HG03521 (cell line): ENCODE measurements at regions not wholly inside any gene's neighbourhood (a gene's known extent, or its start where the extent isn't known, plus 50 kb on each side); places are given as distances from the start of the nearest gene placed in this dataset.
"Not testable (repeated sequence)": the region's sequence is repeated elsewhere in the genome, so short reads cannot be mapped to it uniquely, and the experiment has no call there.

ENCODE experiments used
- ATAC-seq: cut with Tn5 transposase; IDR thresholded peaks from one replicate; pipeline ENCODE4 v1.9.1; 2021; ENCODE audit warnings: mild to moderate bottlenecking, moderate library complexity; ENCODE audit not compliant: unreplicated experiment

DNA sequence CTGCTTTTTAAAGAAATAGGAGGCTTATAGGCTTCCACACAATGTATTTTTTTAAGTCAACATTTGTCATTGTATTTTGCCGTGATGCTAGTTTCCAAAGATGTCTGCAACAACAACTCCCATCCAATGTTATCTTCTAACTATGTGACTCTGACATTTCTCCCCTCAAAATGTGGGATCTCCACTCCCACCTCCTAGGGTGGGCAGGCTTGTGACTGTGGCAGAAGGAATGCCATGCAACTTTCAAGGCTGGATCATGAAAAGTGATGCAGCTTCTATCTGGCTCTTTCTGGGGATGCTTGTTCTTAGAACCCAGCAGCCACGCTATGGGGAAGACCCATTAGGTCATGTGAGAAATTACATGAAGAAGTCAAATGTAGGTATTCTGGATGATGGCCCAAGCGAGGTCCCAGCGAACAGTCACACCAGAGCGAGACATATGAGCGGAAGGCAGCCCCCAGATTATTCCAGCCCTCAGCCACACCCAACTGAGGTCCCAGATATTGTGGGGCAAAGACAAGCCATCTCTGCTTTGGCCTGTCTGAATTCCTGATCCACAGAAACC lies 124.3 kb downstream of the BDH1 start:
- no peak for ATAC-seq

DNA sequence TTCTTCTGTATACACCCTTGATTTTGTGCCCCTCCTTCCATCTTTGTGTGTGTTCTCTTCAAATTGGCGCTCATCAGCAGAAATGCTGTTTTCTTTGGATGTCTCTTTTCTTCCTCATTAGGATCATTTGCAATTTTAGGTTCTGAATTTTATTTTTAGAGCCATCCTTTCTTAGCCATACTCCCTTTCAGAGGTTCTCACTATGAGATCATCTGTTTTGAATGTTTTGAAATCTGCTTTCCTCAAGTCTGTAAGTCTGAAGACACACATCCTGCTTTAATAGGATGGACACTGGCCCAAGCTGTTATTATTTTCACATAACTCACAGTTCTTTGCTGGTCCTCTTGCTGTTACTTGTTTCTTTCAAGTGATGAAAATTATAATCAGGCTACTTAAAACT lies 124.8 kb downstream of the BDH1 start:
- ATAC-seq: no peak

DNA sequence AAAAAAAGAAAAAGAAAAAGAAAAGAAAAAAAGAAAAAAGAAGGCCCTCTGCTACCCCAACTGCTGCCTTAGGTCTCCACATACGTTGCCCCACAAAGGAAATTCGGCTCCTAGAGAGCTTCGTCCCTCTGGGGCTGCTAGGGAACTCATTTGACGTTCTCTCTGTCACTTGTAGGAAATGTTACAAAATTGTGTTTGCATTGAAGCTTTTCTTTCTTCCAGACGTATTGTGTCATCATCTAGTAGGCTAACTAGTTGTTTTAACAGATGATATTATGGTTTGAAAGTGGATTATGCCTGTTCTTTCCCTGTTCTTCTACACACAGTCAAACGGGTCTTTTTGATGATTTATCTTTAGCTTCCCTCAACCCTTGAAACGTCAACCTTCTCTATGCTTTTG lies 125.3 kb downstream of the BDH1 start:
- no peak for ATAC-seq

DNA sequence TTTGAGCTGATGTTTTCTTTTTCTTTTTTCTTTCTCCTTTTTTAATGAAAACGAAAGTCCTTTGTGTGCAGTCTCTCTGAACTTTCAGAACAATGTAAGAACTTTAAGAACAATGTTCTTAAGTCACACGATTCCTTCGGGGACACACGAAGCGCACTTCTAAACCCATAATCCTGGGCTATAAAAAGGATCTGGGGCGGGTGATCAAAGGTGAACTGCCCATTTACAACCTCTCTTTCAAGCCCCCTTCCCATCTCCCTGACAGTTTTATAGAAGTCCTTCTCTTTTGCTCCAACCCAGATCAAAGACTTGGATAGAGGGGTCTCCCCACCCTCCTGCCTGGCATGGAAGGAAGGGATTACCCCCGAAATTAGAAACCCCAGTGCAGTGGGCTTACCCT lies 126.8 kb downstream of the BDH1 start:
- ATAC-seq: no peak

DNA sequence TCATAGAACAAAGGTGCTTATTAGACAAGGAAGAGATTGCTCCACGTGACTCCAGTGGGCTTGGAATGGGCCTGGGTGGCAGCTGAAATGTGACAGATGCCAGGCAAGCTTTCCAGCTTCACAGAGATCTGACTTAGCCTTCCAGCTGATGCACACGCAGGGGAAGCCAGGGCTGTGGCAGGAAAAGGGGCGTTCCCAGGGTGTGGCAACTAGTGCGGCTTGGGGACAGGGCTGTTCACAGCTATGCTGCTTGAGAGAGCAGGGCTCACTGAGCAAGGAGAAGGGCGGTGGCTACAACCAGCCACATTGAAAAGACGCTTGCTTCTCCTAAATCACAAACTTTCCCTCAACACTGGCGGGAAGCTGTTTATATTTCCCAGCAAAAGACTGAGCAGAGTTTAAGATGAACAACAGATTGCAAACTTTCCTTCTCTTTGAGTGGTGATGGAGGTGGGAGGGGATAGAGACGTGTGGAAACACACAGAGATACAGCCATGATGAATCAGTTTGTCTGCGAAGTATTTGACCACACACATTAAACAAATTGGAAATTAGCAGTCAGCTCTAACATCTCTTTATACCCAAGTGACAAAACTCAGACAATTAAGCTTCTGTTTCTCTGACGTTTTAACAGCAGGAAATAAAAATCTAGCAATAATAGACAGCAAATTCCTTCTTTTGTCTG lies 127.5 kb downstream of the BDH1 start:
- no peak for ATAC-seq

DNA sequence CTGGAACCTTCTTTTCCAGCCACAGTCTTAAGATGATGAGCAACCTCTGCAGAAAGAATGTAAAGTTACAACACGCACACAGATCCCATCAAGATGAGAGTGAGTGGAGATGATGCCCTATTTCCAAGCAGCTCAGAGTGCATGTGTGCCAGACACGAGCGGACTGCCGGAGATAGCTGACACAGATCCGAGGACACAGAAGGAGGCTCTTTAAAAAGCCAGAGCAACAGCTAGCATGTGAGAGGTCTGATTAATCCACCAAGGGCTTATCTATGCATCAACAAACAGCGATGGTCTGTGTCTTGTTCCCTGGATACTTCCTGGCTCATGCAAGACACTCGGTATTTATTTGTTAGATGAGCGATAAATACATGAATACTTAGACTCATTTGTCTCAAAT lies 128.6 kb upstream of the DLG1 start:
- no peak for ATAC-seq

DNA sequence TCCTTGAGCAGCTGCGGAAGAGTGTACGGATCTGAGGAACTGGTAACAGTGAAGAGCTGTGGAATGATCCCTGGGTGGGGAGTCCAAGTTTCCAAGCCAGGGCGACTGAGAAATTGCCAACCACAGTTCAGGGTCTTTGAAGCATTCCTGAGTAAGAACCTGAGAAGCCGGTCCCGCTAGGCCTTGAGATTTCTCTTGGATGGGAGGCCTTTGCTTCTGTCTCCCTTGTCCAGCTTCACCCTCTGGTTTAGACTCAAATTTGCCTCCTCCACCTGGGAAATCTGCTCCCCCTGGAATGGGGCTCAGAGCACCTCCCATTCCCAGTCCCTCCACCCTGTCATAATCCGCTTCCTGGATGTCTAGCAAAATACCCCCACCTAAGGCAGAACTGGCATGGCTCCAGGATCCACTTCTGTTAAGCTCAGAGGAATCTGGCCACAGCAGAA lies 127.7 kb upstream of the DLG1 start:
- ATAC-seq: no peak

DNA sequence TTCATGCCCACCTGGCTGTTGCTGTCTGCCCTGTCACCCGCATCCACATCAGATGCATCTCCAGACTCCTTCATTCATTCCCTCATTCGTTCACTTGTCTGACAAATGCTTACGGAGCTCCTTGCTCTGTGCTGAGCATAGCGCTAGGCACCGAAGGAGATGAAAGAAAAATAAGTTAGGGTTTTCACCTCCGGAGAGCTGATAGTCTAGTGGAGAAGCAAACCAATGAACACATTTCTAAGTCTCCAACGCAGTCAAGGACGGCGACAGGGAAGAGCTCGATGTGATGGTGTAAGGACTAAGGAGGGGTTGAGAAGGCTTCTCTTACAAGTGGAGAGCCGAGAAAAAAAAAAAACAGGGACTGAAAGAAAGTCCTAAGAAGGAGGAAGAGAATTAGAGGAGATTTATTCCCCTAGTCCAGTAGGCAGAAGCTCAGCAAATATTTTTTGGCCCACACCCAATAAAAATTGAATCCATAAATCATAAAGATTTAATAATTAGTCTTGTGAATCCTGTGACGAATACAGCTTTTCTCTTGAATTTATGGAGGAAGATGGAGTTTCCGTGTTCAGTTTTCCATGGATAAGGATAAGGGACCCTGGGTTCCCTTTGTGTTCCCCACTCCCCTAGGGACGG lies 127.2 kb upstream of the DLG1 start:
- no peak for ATAC-seq

DNA sequence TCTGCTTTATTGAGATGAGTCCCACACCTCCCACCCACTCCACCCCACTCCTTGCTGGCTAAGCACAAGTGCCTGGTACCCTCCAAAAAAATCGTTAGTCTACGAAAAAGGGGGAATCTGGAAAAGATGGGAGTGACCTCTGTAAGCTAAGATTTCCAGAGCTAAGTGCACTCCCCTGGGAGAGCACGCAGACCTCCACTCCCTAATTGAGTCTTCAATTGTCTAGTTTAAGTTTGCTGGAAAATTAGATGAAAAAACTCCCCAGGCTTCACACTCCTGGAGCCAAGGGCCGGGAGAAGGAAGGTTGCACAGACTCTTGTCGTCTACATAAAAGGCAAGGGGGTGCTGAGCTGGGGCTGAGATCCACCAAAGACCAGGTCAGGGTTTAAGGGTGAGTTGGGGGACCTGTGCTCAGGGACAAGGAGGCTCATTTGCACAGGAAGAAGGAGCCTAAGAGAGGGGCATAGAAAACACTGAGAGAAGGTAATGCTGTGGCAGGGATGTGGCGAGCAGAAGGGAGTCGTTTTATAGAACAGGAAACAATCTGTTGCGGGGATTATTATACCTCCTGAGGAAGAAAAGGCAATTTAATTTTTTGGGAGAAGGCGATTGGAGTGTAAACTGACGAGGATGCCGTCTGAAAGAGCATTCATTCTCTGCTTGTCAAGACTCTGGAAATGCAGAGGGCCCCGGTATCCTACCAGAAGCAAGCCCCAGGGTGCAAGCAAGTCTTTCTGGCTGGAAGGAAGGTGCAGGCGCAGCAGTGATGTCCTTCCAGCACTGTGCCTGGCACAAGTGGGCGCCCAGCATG lies 126.5 kb upstream of the DLG1 start:
- ATAC-seq: no peak

DNA sequence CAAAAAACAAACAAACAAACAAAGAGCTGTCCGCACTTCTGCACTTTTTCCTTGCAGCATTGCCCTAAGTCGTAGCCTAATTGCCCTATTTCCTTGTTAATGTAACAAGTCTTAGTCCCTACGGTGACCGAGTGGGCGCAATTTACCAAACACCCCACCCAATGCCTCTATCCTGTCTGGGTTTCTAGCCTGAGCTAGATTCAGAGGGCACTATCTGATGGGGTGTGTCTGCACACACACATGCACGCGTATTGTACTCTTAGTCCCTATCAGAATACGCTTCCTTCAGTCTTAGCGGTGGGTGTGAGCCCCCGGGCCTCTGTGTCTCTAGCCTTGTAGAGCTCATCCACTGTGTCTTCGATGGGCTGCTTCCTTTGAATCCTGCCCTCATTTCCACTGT lies 125.9 kb upstream of the DLG1 start:
- no peak for ATAC-seq

DNA sequence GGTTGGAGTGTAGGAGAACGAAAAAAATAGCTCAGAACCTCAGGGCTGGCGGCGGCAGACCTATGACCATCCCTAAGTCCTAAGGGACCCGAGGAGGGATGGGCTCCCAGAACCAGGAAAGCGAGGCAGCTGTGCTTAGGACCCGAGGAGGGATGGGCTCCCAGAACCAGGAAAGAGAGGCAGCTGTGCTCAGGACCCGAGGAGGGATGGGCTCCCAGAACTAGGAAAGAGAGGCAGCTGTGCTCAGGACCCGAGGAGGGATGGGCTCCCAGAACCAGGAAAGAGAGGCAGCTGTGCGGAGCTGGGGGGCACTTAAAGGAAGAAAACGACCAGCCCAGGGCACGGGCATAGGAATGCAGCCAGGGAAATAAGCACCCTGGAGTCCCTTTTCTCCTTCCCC lies 125.0 kb upstream of the DLG1 start:
- ATAC-seq: no peak

DNA sequence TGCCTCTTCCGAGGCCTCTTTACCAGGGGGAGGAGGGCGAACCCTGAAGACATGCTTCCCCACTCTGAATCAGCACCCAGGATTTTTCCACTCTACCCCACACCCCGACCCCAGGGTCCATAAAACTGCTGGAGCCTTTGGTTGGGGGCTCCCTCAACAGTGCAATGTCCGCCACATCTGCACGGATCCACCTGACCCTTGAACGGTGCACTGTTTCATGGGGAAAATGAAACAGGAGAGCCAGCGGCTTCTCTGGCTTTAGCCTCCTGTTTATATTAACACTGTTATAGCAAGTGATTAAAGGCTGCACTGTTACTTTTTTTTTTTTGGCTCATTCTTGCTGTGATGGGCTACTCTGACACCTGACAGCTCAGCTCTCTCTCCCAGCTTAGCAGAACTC lies 124.1 kb upstream of the DLG1 start:
- no peak for ATAC-seq

DNA sequence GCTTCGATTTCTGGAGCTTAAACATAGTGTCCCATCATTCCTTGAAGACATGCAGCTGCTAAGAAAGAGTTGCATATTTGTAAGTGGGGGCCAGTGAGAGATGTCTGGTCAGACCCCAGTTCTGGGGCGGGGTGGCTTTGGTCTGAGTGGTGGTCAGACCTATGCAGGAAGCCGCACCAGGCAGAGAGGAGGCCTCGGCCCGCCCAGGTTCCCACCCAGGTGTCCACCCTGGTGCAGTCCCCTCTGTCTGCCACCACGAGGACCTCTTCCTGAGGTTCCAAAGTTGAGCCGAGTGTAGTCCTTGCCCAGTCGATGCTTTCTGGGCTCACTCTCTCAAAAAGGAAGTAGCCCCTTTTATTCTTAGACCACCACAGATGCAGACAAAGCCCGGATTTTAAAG lies 122.6 kb upstream of the DLG1 start:
- no peak for ATAC-seq

DNA sequence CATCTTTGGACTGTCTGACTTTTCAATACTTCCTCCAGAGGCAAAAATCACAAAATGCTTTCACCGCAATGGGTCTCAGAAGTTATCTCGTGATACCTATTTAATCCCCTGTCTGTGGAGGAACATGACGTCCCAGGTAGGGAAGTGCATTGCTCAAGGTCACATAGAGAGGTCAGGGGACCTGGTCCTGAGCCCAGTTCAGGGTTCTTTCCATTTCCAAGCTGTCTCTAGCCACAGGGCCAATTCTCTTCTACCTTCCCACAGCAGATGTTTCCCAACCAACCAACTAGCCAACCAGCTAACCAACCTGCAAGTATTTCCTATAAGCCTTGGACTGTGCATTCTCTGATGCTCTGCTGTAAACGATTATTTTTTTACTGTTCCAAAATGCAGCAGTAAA lies 122.2 kb upstream of the DLG1 start:
- ATAC-seq: no peak

DNA sequence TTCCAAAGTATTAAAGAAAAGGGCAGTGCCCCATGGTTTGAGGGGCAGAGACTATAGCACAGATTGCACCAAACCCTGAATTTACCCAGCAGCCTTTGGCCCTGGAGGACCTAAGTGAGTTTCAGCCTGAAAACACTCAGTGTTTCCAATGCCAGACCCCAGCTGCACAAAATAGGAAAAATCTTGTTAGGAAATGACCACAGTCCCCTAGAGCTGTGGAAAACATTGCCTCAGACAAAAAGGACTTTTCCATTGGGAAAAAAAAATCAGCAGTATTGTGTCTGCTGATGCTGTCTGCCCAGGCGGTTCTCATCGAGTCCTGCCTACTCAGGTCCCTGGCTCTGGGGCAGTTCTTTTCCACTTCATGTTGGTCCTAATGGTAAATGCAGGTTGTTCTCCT lies 121.7 kb upstream of the DLG1 start:
- no peak for ATAC-seq

DNA sequence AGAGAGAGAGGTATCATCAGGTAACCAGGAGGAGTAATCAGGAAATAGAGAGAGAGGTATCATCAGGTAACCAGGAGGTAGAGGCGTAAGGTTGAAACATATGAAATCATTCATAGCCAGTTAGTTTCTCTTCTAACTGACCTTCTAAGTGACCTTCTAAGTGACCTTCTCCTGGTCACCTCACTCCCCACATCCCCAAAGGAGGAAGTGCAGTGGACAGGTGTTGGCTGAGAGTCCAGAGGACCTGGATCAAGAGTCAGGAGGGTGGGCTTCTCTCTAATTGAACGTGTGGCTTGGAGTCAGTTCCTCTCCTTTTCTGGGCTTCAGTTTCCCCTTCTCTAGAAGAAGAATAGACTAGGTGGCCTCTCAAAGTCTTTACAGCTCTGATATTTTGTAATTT lies 121.3 kb upstream of the DLG1 start:
- no peak for ATAC-seq

DNA sequence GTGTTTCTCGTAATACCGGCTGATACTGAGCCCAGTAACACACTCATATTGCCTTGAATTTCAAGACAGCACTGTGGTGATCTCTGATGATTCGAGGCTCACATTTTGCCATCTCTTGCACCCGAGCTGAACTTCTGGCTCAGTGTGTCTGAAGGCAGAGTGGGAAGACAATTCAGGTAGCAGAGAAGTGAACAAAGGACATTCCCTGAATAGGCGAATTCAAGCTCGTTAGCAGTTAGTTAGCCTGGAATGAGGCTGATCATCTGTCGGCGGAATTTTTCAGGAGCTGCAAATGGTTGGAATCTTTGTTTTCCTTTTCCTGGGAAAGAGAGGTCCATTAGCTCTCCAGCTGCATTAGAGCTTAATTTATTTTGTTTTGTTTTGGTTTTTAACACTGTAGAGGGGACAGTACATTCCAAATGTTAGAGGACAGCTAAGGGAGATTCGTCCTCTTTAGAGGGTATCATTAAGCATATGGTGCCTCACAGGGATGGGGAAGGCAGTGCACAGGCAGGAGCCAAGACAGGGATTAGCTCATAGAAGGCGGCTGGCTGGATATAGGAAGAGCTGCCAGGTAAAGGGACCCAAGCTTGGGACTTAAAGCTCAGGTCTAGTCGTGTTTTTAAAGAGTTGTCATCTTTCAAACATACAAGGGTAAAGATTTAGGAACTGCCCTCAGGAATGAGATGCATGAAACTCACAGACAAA lies 119.7 kb upstream of the DLG1 start:
- ATAC-seq: no peak

DNA sequence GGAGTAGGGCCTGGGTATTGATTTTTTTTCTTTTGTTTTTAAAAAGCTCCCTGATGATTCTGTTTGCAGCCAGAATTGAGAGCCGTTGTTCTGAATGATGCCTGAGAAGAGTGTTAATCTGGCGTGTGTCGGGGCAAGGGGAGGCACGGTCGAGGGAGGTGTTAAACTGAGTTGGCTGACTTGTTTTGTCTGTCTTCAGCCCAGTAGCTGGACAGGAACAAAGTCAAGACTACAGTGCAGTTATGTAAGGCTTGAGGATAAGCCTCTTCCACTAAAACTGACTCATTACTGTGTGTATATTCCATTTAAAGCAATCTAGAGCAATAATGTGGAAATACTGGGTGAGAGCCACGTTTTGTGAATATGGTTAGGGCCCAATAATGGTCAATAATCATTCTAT lies 119.0 kb upstream of the DLG1 start:
- no peak for ATAC-seq

DNA sequence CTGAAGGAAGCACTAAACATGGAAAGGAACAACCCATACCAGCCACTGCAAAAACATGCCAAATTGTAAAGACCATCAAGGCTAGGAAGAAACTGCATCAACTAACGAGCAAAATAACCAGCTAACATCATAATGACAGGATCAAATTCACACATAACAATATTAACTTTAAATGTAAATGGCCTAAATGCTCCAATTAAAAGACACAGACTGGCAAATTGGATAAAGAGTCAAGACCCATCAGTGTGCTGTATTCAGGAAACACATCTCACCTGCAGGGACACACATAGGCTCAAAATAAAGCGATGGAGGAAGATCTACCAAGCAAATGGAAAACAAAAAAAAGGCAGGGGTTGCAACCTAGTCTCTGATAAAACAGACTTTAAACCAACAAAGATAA lies 113.5 kb upstream of the DLG1 start:
- ATAC-seq: not testable (repeated sequence)

DNA sequence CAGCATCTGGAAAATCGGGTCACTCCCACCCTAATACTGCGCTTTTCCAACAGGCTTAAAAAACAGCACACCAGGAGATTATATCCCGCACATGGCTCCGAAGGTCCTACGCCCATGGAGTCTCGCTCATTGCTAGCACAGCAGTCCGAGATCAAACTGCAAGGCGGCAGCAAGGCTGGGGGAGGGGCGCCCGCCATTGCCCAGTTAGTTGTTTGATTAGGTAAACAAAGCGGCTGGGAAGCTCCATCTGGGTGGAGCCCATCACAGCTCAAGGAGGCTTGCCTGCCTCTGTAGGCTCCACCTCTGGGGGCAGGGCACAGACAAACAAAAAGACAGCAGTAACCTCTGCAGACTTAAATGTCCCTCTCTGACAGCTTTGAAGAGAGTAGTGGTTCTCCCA lies 111.8 kb upstream of the DLG1 start:
- ATAC-seq: not testable (repeated sequence)
